Testis (tissue), 2 donors: ENCODE measurements at regions not wholly inside any gene's neighbourhood (a gene's known extent, or its start where the extent isn't known, plus 50 kb on each side); places are given as distances from the start of the nearest gene placed in this dataset.

Source experiments
- DNase-seq: peaks from one replicate; pipeline ENCODE4 v3.0.0-alpha.2; 2019
- H3K27ac ChIP-seq, 2 donors: fragments of 200-600 bp; sonication (generic); one replicate each; pipeline ENCODE4 v1.5.1; 2019
- H3K27me3 ChIP-seq: fragments of 200-600 bp; sonication (generic); one replicate; pipeline ENCODE4 v1.5.1; 2019
- H3K36me3 ChIP-seq: fragments of 200-600 bp; sonication (generic); one replicate; pipeline ENCODE4 v1.5.1; 2017; ENCODE audit warnings: low read depth; ENCODE audit errors: missing control alignments
- H3K4me1 ChIP-seq: fragments of 200-600 bp; sonication (generic); one replicate; pipeline ENCODE4 v1.5.1; 2019
- H3K4me3 ChIP-seq, 2 donors: fragments of 200-600 bp; sonication (generic); one replicate each; pipeline ENCODE4 v1.5.1; 2017 to 2019
- H3K9me3 ChIP-seq: fragments of 200-600 bp; sonication (generic); one replicate; pipeline ENCODE4 v1.5.1; 2017
- POLR2A ChIP-seq: fragments of 450-650 bp; IDR thresholded peaks from one replicate; pipeline ENCODE4 v1.6.1; 2017; ENCODE audit warnings: antibody characterized with exemption, mild to moderate bottlenecking, moderate library complexity
- WGBS, 2 donors: methylation state at CpG; one replicate each; pipeline ENCODE4 v1.1.5; 2018; 5-methylcytosine and 5-hydroxymethylcytosine counted together
- intact Hi-C: fragments of 100-400 bp; cut with DNase I; formaldehyde crosslinking; loops from one replicate; pipeline ENCODE4 v1.15.1; 2023; ENCODE audit warnings: low total_unique reads
- TF ChIP-seq, protein P1 (sequence below), 3 experiments: fragments of 450-650 bp in 2 of 3; fragments of 200-600 bp in 1 of 3; sonication (generic) in 1 of 3; IDR thresholded peaks; one replicate each; pipeline ENCODE4 v1.5.1; 2016 to 2019; ENCODE audit warnings: antibody characterized with exemption in 3 of 3, mild to moderate bottlenecking in 2 of 3, moderate library complexity in 1 of 3

DNA sequence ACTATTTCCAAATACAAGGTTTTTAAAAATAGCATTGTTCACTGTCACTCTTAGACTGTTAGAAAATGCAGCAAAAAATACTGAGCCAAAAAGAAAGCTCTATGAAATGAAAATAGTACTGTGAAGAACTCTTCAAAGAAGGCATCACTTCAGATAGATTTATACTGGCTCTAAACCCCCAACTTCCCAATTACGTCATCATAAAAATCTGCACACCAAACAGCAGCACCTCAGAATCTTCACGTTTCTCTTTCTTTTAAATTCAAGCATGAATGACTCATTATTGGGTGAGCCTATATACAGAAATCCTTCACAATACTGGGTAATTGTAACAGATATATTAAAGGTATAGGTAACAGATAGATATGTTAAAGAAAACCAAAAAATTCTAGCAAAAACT is 208.4 kb upstream of the HTR1E start:
- no peak for TF ChIP-seq POLR2A
- TF ChIP-seq, protein P1, sequence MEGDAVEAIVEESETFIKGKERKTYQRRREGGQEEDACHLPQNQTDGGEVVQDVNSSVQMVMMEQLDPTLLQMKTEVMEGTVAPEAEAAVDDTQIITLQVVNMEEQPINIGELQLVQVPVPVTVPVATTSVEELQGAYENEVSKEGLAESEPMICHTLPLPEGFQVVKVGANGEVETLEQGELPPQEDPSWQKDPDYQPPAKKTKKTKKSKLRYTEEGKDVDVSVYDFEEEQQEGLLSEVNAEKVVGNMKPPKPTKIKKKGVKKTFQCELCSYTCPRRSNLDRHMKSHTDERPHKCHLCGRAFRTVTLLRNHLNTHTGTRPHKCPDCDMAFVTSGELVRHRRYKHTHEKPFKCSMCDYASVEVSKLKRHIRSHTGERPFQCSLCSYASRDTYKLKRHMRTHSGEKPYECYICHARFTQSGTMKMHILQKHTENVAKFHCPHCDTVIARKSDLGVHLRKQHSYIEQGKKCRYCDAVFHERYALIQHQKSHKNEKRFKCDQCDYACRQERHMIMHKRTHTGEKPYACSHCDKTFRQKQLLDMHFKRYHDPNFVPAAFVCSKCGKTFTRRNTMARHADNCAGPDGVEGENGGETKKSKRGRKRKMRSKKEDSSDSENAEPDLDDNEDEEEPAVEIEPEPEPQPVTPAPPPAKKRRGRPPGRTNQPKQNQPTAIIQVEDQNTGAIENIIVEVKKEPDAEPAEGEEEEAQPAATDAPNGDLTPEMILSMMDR (IDR thresholded peaks at IDR 0.05), result no peak
- H3K27ac ChIP-seq, result no peak overlapping the region
- H3K4me3 ChIP-seq, result no peak overlapping the region
- intact Hi-C loops, result no loop called here
- H3K9me3 ChIP-seq, result no peaks in the 10 kb centered on the region
- 55 to 67% methylated on average over 2 of the region's 2 CpGs for WGBS, 2 donors
- no peak for DNase-seq
- H3K4me1 ChIP-seq, result no peaks in the 10 kb centered on the region
- H3K36me3 ChIP-seq, result no peaks in the 10 kb centered on the region
- H3K27me3 ChIP-seq, result no peaks in the 10 kb centered on the region

DNA sequence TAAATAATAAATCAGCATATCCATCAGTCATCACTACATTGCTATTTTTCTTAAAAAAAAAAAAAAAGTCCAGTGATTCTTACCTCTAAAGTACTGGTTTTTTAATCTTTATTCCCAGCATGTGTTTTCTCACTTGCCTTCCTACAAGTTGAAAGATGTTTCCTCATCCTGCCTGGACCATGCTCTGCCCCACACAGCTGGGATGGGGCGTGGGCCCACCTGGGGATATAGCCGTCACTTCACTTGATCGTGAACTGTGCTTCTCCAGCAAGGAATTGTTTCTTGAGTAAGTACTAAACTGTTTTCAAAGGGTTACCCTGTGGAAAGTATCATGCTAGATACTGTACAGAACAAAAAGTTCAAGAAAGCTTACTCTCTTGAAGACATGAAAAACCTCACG is 212.6 kb upstream of the HTR1E start:
- no peaks in the 10 kb centered on the region for H3K4me1 ChIP-seq

DNA sequence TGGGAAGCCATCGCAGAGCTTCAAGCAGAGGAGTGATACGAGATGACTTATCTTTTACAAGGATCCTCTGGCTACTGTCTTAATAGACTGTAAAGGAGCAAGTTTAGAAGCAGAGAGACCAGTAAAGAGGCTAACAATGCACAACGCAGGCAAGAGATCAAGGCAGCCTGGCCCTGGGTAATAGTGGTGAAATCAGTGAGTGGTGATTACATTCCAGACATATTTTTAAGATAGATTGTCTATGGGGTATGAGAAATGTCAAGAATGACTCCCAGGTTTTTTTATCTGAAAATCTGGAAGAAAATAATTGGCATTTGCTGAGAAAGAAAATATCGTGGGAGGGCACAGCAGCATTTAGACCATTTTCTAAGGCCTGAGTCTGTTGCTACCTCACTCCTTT is 213.6 kb upstream of the HTR1E start:
- intact Hi-C loops, result no loop called here

More for the DNA sequence above, 212.6 kb upstream of the HTR1E start:
- no peaks in the 10 kb centered on the region for H3K27me3 ChIP-seq
- no peaks in the 10 kb centered on the region for H3K36me3 ChIP-seq
- H3K9me3 ChIP-seq, result no peaks in the 10 kb centered on the region
- 55 to 56% methylated on average over 4 of the region's 4 CpGs for WGBS, 2 donors
- no peak overlapping the region for H3K27ac ChIP-seq
- no peak for DNase-seq
- no peak overlapping the region for H3K4me3 ChIP-seq
- TF ChIP-seq, protein P1 (IDR thresholded peaks at IDR 0.05), result no peak
- TF ChIP-seq POLR2A, result no peak
- intact Hi-C loops, result no loop called here

DNA sequence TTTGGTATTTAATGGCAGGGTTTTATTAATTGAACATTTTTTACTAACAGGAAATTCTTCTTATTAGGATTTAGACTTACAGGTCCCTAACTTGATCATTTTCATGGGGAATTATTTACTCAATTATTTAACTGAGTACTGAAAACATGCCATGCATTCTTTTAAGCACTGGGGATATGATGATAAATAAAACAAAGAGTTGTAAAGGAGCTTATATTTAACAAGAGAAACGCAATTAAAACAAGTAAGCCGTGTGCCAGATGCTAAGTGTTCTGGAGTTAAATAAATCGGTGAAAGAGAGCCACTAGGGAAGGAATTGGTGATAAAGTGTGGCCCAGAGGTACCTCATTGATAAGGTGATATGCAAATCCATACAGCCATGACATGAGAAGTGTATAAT is 214.2 kb upstream of the HTR1E start:
- 53 to 56% methylated on average over 3 of the region's 3 CpGs for WGBS, 2 donors
- intact Hi-C loops, result no loop called here
- Histone ChIP-seq H3K9me3 (no peaks in the 10 kb centered on the region), H3K4me3 (no peak overlapping the region), H3K36me3 (no peaks in the 10 kb centered on the region), H3K4me1 (no peaks in the 10 kb centered on the region), H3K27me3 (no peaks in the 10 kb centered on the region), H3K27ac (no peak overlapping the region)
- no peak for TF ChIP-seq POLR2A
- TF ChIP-seq, protein P1 (IDR thresholded peaks at IDR 0.05), result no peak
- DNase-seq, result no peak

More for the DNA sequence above, 213.6 kb upstream of the HTR1E start:
- no peaks in the 10 kb centered on the region for H3K27me3 ChIP-seq
- WGBS, 2 donors, result 35 to 38% methylated on average over 4 of the region's 4 CpGs
- no peak for DNase-seq
- H3K9me3 ChIP-seq, result no peaks in the 10 kb centered on the region
- no peaks in the 10 kb centered on the region for H3K36me3 ChIP-seq
- no peak overlapping the region for H3K4me3 ChIP-seq
- TF ChIP-seq POLR2A, result no peak
- H3K4me1 ChIP-seq, result no peaks in the 10 kb centered on the region
- H3K27ac ChIP-seq, result no peak overlapping the region

DNA sequence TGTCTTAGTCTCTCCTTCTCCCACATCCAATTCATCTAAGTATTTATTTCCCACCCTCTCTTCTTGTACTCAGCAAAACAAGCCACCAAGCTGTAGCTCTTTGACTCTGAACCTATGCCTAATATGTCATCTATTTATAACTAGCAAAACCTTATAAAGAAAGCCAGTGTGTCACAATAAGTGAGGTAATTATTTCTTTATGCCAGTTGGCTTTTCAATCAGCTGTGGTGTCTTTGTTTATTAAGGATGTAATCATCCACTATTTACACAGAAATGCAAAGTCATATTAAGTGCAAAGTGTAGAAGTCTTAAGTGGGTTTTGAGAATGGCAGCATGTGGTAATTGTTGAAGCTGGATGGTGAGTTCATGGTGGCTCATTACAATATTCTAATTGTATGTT is 215.2 kb upstream of the HTR1E start:
- no peaks in the 10 kb centered on the region for H3K4me1 ChIP-seq
- TF ChIP-seq POLR2A, result no peak
- TF ChIP-seq, protein P1 (IDR thresholded peaks at IDR 0.05), result no peak
- no peak for DNase-seq
- H3K9me3 ChIP-seq, result no peaks in the 10 kb centered on the region
- intact Hi-C loops, result no loop called here
- H3K4me3 ChIP-seq, result no peak overlapping the region
- no peaks in the 10 kb centered on the region for H3K36me3 ChIP-seq
- no peak overlapping the region for H3K27ac ChIP-seq
- no peaks in the 10 kb centered on the region for H3K27me3 ChIP-seq
